Mesendoderm (in vitro differentiated cells): ENCODE measurements at regions not wholly inside any gene's neighbourhood (a gene's known extent, or its start where the extent isn't known, plus 50 kb on each side); places are given as distances from the start of the nearest gene placed in this dataset.

Experiments
- DNase-seq: peaks from one replicate; pipeline ENCODE4 v3.0.0; 2013
- H2AK5ac ChIP-seq: 2 replicates; pipeline ENCODE4 v1.6.1; 2013; ENCODE audit warnings: low read length, inconsistent platforms
- H2BK120ac ChIP-seq: 2 replicates; pipeline ENCODE4 v1.6.1; 2013; ENCODE audit warnings: low read depth, mild to moderate bottlenecking, low read length, moderate library complexity, mixed read lengths
- H2BK15ac ChIP-seq: replicated peaks from 2 replicates; pipeline ENCODE4 v1.6.1; 2013; ENCODE audit warnings: low read depth, mild to moderate bottlenecking, moderate library complexity
- H2BK5ac ChIP-seq: 2 replicates; pipeline ENCODE4 v1.6.1; 2013; ENCODE audit warnings: low read length, inconsistent platforms
- H3K18ac ChIP-seq: 2 replicates; pipeline ENCODE4 v1.6.1; 2013; ENCODE audit warnings: mild to moderate bottlenecking, low read length, mixed read lengths
- H3K23ac ChIP-seq: one replicate; pipeline ENCODE4 v1.6.1; 2013; ENCODE audit warnings: low read length
- H3K27ac ChIP-seq: 2 replicates; pipeline ENCODE4 v1.5.1; 2013; ENCODE audit warnings: low read depth, mild to moderate bottlenecking, inconsistent platforms, low read length, moderate library complexity
- H3K27me3 ChIP-seq: 2 replicates; pipeline ENCODE4 v1.6.1; 2013; ENCODE audit warnings: low read length, control low read depth, mild to moderate bottlenecking, inconsistent platforms; ENCODE audit not compliant: insufficient read depth, poor library complexity
- H3K36me3 ChIP-seq: 2 replicates; pipeline ENCODE4 v1.6.1; 2013; ENCODE audit warnings: low read length, inconsistent platforms; ENCODE audit not compliant: control insufficient read depth, insufficient read depth
- H3K4ac ChIP-seq: one replicate; pipeline ENCODE4 v1.6.1; 2013; ENCODE audit warnings: low read depth, mild to moderate bottlenecking, low read length, moderate library complexity
- H3K4me1 ChIP-seq: 2 replicates; pipeline ENCODE4 v1.6.1; 2013; ENCODE audit warnings: low read depth, low read length, inconsistent platforms; ENCODE audit not compliant: control insufficient read depth
- H3K4me2 ChIP-seq: 2 replicates; pipeline ENCODE4 v1.6.1; 2013; ENCODE audit warnings: low read length
- H3K4me3 ChIP-seq: 2 replicates; pipeline ENCODE4 v1.5.1; 2013; ENCODE audit warnings: mild to moderate bottlenecking, low read length
- H3K56ac ChIP-seq: one replicate; pipeline ENCODE4 v1.6.1; 2013; ENCODE audit warnings: low read length
- H3K79me1 ChIP-seq: 2 replicates; pipeline ENCODE4 v1.6.1; 2013; ENCODE audit warnings: low read length, inconsistent platforms
- H3K79me2 ChIP-seq: 2 replicates; pipeline ENCODE4 v1.6.1; 2013; ENCODE audit warnings: mild to moderate bottlenecking, low read length; ENCODE audit not compliant: control insufficient read depth, insufficient read depth
- H3K9ac ChIP-seq: 2 replicates; pipeline ENCODE4 v1.6.1; 2013; ENCODE audit warnings: low read length, inconsistent platforms
- H4K5ac ChIP-seq: one replicate; pipeline ENCODE4 v1.6.1; 2013; ENCODE audit warnings: low read length
- H4K8ac ChIP-seq: one replicate; pipeline ENCODE4 v1.6.1; 2013; ENCODE audit warnings: low read depth, mild to moderate bottlenecking, control low read depth, low read length, moderate library complexity
- whole genome bisulfite sequencing: extraction: QIAGEN DNeasy Blood & Tissue Kit; methylation state at CpG from one replicate; pipeline ENCODE4 v1.1.7; 2013; ENCODE audit warnings: low lambda C conversion rate, missing lambda C conversion rate; ENCODE audit not compliant: insufficient coverage; ENCODE audit errors: extremely low coverage; 5-methylcytosine and 5-hydroxymethylcytosine counted together

GRCh38 chr1:98044071-98044697 lies 123.3 kb upstream of the DPYD start:
- H3K9ac ChIP-seq: no peak overlapping the region
- H3K56ac ChIP-seq: no peak overlapping the region
- no peak overlapping the region for H2AK5ac ChIP-seq
- H3K4me2 ChIP-seq: no peak overlapping the region
- peaks cover 28% of the 10 kb centered on the region for H3K27me3 ChIP-seq
- no peaks in the 10 kb centered on the region for H3K36me3 ChIP-seq
- no peak overlapping the region for H2BK15ac ChIP-seq
- H2BK120ac ChIP-seq: no peak overlapping the region
- no peak overlapping the region for H3K4ac ChIP-seq
- no peak overlapping the region for H3K18ac ChIP-seq
- H3K79me2 ChIP-seq: no peaks in the 10 kb centered on the region
- no peak overlapping the region for H2BK5ac ChIP-seq
- no peak overlapping the region for H3K27ac ChIP-seq
- no peaks in the 10 kb centered on the region for H3K79me1 ChIP-seq
- WGBS: no CpG with 5 or more reads among the region's 12 CpGs
- H3K4me1 ChIP-seq: no peaks in the 10 kb centered on the region
- H4K8ac ChIP-seq: no peak overlapping the region
- H3K23ac ChIP-seq: no peak overlapping the region
- H4K5ac ChIP-seq: no peak overlapping the region
- DNase-seq: no peak
- no peak overlapping the region for H3K4me3 ChIP-seq

- Histone ChIP-seq H3K27ac (no peak overlapping the region), H4K5ac (no peak overlapping the region), H3K36me3 (no peaks in the 10 kb centered on the region), H4K8ac (no peak overlapping the region), H3K4ac (no peak overlapping the region), H3K9ac (no peak overlapping the region), H2BK5ac (no peak overlapping the region), H3K27me3 (no peaks in the 10 kb centered on the region), H2BK120ac (no peak overlapping the region), H3K79me2 (no peaks in the 10 kb centered on the region), H3K23ac (no peak overlapping the region), H3K56ac (no peak overlapping the region), H3K4me2 (no peak overlapping the region), H3K79me1 (no peaks in the 10 kb centered on the region), H3K4me3 (no peak overlapping the region), H3K18ac (no peak overlapping the region), H2AK5ac (no peak overlapping the region), H3K4me1 (no peaks in the 10 kb centered on the region), H2BK15ac (no peak overlapping the region)
- no CpG with 5 or more reads among the region's 2 CpGs for WGBS
- DNase-seq: no peak
Observed at GRCh38 chr1:98035602-98036002, 114.8 kb upstream of the DPYD start.

DNA sequence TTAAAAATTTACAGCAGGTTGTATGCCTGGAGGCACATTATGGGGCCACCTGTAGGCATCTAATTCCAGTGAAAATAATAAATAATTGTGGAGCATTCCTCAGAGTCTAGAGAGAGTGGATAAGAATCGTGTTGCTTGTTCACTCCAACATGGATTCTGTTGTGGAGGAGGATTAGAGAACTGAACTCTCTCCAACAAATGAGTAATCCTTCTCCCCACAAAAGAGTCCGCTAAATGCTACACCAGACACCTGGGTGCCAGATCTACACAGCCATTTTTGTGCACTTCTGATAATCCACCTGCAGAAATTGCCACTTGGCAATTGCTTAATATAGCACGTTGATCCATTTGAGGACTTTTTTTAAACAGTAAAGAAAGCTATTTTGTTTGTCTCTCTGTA lies 113.7 kb upstream of the DPYD start:
- no peaks in the 10 kb centered on the region for H3K79me1 ChIP-seq
- no peak overlapping the region for H3K9ac ChIP-seq
- no peaks in the 10 kb centered on the region for H3K27me3 ChIP-seq
- H3K4me3 ChIP-seq: no peak overlapping the region
- H3K36me3 ChIP-seq: no peaks in the 10 kb centered on the region
- H2BK5ac ChIP-seq: no peak overlapping the region
- H3K79me2 ChIP-seq: no peaks in the 10 kb centered on the region
- no peak overlapping the region for H3K18ac ChIP-seq
- no peak overlapping the region for H3K23ac ChIP-seq
- H2BK15ac ChIP-seq: no peak overlapping the region
- no peak overlapping the region for H3K4me2 ChIP-seq
- no peak overlapping the region for H3K27ac ChIP-seq
- no peak overlapping the region for H3K56ac ChIP-seq
- H2AK5ac ChIP-seq: no peak overlapping the region
- no peak for DNase-seq
- no peak overlapping the region for H4K8ac ChIP-seq
- WGBS: no CpG with 5 or more reads among the region's 3 CpGs
- no peak overlapping the region for H3K4ac ChIP-seq
- H4K5ac ChIP-seq: no peak overlapping the region
- H2BK120ac ChIP-seq: no peak overlapping the region
- H3K4me1 ChIP-seq: no peaks in the 10 kb centered on the region

DNA sequence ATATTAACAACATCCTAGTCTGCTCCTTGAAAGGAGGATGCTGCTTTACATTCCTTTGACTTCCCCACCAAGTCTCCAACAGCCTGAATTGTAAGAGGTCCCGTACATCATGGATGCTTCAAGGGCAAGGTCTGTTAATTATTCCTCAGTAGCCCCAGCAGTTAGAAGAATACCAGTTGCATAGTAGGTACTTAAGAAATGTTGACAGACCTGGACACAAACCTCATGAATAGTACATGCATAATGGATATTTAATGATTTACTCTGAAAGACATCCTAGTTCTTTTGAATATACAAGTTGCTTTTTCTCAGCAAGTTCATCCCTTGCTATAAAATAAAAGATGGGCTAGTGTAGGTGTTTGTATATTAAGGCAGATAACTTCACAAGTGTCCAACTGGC lies 112.1 kb upstream of the DPYD start:
- no CpG with 5 or more reads among the region's 1 CpG for WGBS
- H3K4ac ChIP-seq: no peak overlapping the region
- H3K36me3 ChIP-seq: no peaks in the 10 kb centered on the region
- no peak overlapping the region for H2BK120ac ChIP-seq
- no peaks in the 10 kb centered on the region for H3K79me1 ChIP-seq
- no peak overlapping the region for H3K4me2 ChIP-seq
- H3K9ac ChIP-seq: no peak overlapping the region
- no peak overlapping the region for H3K27ac ChIP-seq
- DNase-seq: no peak
- no peak overlapping the region for H2BK15ac ChIP-seq
- H3K23ac ChIP-seq: no peak overlapping the region
- H3K27me3 ChIP-seq: no peaks in the 10 kb centered on the region
- H4K5ac ChIP-seq: no peak overlapping the region
- H2BK5ac ChIP-seq: no peak overlapping the region
- no peak overlapping the region for H4K8ac ChIP-seq
- no peak overlapping the region for H2AK5ac ChIP-seq
- no peak overlapping the region for H3K56ac ChIP-seq
- H3K79me2 ChIP-seq: no peaks in the 10 kb centered on the region
- no peak overlapping the region for H3K4me3 ChIP-seq
- H3K4me1 ChIP-seq: no peaks in the 10 kb centered on the region
- H3K18ac ChIP-seq: no peak overlapping the region

DNA sequence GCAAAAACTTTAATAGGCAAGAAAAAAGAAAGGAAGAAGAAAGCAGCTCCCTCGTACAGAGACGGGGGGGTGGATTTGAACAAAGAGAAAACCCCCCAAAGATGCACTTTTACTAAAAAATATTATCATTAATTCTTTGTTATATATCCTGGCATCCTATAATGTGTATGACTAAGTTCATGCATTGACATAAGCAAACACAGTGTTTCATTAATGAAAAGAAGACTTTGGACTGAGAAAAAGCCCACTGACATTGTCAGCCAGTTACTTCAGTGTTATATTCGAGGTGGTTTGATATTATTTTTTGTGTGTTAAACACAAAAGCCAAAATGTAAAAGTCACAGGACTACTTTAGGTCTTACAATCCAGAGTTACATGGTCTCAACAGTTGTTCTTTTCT lies 110.1 kb upstream of the DPYD start:
- H3K4me1 ChIP-seq: no peaks in the 10 kb centered on the region
- no peak overlapping the region for H2BK120ac ChIP-seq
- no peaks in the 10 kb centered on the region for H3K36me3 ChIP-seq
- no CpG with 5 or more reads among the region's 3 CpGs for WGBS
- no peak overlapping the region for H4K5ac ChIP-seq
- H2AK5ac ChIP-seq: no peak overlapping the region
- no peak overlapping the region for H4K8ac ChIP-seq
- H3K4ac ChIP-seq: no peak overlapping the region
- no peak overlapping the region for H3K4me3 ChIP-seq
- no peak overlapping the region for H2BK15ac ChIP-seq
- DNase-seq: no peak
- H3K23ac ChIP-seq: no peak overlapping the region
- H3K56ac ChIP-seq: no peak overlapping the region
- no peaks in the 10 kb centered on the region for H3K79me1 ChIP-seq
- no peaks in the 10 kb centered on the region for H3K79me2 ChIP-seq
- H3K9ac ChIP-seq: no peak overlapping the region
- no peaks in the 10 kb centered on the region for H3K27me3 ChIP-seq
- H3K4me2 ChIP-seq: no peak overlapping the region
- H3K27ac ChIP-seq: no peak overlapping the region
- no peak overlapping the region for H2BK5ac ChIP-seq
- no peak overlapping the region for H3K18ac ChIP-seq

DNA sequence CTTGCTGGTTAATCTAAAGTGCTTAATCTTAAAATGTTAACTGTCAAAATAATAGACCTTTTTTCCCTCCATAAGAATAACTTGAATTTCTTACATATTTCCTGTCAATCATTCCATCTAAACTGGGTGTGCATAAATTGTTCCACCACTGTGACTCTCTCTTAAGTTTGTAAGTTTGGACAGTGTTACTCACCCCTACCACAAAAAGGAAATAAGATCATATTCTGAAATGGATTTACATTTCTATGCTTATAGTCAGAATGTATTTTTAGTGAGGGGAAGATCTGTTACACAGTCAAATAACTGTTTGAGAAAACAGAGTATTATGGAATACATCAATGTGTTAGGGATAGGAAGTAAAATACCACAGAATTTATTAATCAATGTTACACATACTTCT lies 109.6 kb upstream of the DPYD start:
- no peak for DNase-seq
- no peak overlapping the region for H3K4ac ChIP-seq
- H2AK5ac ChIP-seq: no peak overlapping the region
- H3K23ac ChIP-seq: no peak overlapping the region
- no peak overlapping the region for H3K4me2 ChIP-seq
- H2BK5ac ChIP-seq: no peak overlapping the region
- H3K36me3 ChIP-seq: no peaks in the 10 kb centered on the region
- no peak overlapping the region for H3K56ac ChIP-seq
- H2BK15ac ChIP-seq: no peak overlapping the region
- no peak overlapping the region for H4K5ac ChIP-seq
- no peaks in the 10 kb centered on the region for H3K27me3 ChIP-seq
- no peak overlapping the region for H4K8ac ChIP-seq
- no peak overlapping the region for H2BK120ac ChIP-seq
- no peaks in the 10 kb centered on the region for H3K4me1 ChIP-seq
- H3K9ac ChIP-seq: no peak overlapping the region
- H3K4me3 ChIP-seq: no peak overlapping the region
- H3K18ac ChIP-seq: no peak overlapping the region
- H3K27ac ChIP-seq: no peak overlapping the region
- H3K79me2 ChIP-seq: no peaks in the 10 kb centered on the region
- no peaks in the 10 kb centered on the region for H3K79me1 ChIP-seq
